Natural killer cell (primary cell): ENCODE measurements at regions not wholly inside any gene's neighbourhood (a gene's known extent, or its start where the extent isn't known, plus 50 kb on each side); places are given as distances from the start of the nearest gene placed in this dataset.

Experiments
- ATAC-seq, 3 donors: fragments of 150-1000 bp in 2 of 3; fragments of 200-7000 bp in 1 of 3; cut with Tn5 transposase; 1 replicate in 1 of 3; 2 replicates in 2 of 3; pipeline ENCODE4 v1.10.0; 2021; ENCODE audit warnings: mild to moderate bottlenecking in 2 of 3, moderate library complexity in 2 of 3
- DNase-seq, 2 donors: peaks; one replicate each; pipeline versions ENCODE4 v3.0.0 to v3.0.0-alpha.2; 2013 to 2021; ENCODE audit warnings: mixed read lengths in 1 of 2
- H3K27ac ChIP-seq: one replicate; pipeline ENCODE4 v1.5.1; 2013; ENCODE audit warnings: mild to moderate bottlenecking, low read length
- H3K27me3 ChIP-seq: one replicate; pipeline ENCODE4 v1.6.1; 2013; ENCODE audit warnings: low read length; ENCODE audit not compliant: control insufficient read depth, insufficient read depth
- H3K36me3 ChIP-seq: one replicate; pipeline ENCODE4 v1.6.1; 2013; ENCODE audit warnings: low read length; ENCODE audit not compliant: control insufficient read depth, insufficient read depth
- H3K4me1 ChIP-seq: one replicate; pipeline ENCODE4 v1.6.1; 2013; ENCODE audit warnings: low read length; ENCODE audit not compliant: control insufficient read depth, insufficient read depth
- H3K4me3 ChIP-seq: one replicate; pipeline ENCODE4 v1.5.1; 2013; ENCODE audit warnings: low read length
- H3K9me3 ChIP-seq: one replicate; pipeline ENCODE4 v1.6.1; 2013; ENCODE audit warnings: low read length; ENCODE audit not compliant: control insufficient read depth, insufficient read depth
- H3K27ac Mint-ChIP-seq, 2 donors: one replicate each; pipeline ENCODE4 v1.8.0; 2022; ENCODE audit warnings: mild to moderate bottlenecking in 2 of 2, mixed read lengths in 2 of 2, moderate library complexity in 1 of 2
- H3K27me3 Mint-ChIP-seq, 2 donors: one replicate each; pipeline ENCODE4 v1.8.0; 2022; ENCODE audit warnings: low read depth in 2 of 2, mixed read lengths in 2 of 2
- H3K36me3 Mint-ChIP-seq: one replicate; pipeline ENCODE4 v1.8.0; 2022; ENCODE audit warnings: mixed read lengths
- H3K4me1 Mint-ChIP-seq, 2 donors: one replicate each; pipeline ENCODE4 v1.8.0; 2022; ENCODE audit warnings: mixed read lengths in 2 of 2
- H3K4me3 Mint-ChIP-seq: one replicate; pipeline ENCODE4 v1.8.0; 2022; ENCODE audit warnings: mild to moderate bottlenecking, moderate library complexity, mixed read lengths
- H3K9me3 Mint-ChIP-seq, 2 donors: one replicate each; pipeline ENCODE4 v1.8.0; 2022; ENCODE audit warnings: mixed read lengths in 2 of 2
- WGBS: methylation state at CpG from one replicate; pipeline ENCODE4 v1.1.7; 2013; ENCODE audit warnings: missing lambda C conversion rate; ENCODE audit not compliant: insufficient coverage; 5-methylcytosine and 5-hydroxymethylcytosine counted together
- intact Hi-C: fragments of 100-400 bp; cut with micrococcal nuclease; formaldehyde crosslinking; loops from one replicate; pipeline ENCODE4 v1.14.2; 2022
- TF ChIP-seq, protein P1 (sequence below): fragments of 200-600 bp; IDR thresholded peaks from one replicate; pipeline ENCODE4 v1.8.0; 2022; ENCODE audit warnings: antibody characterized with exemption

DNA sequence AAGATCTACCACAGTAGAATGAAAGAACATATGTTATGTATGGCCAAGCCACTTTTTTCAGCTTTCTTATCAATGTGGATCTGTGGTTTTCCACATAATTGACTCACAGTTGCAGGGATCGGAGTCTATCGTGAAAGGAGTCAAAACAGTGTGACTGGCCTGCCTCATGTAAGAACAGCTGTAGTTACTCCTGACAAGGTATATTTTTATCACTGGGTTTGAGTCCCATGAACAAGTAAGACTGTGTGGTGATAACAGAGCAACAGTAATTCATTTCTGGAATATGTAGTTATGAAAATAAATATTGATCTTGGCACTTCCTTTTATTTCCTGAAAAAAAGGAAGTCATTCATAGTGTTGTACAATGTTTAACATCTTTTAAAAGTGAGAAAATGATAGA lies 416.6 kb downstream of the KLF12 start:
- Mint-ChIP-seq H3K4me1 (peaks cover 68 to 70% of the 10 kb centered on the region in 2 donors), H3K4me3 (no peak overlapping the region), H3K9me3 (no peaks in the 10 kb centered on the region), H3K27me3 (no peaks in the 10 kb centered on the region), H3K36me3 (peaks cover 16% of the 10 kb centered on the region), H3K27ac (peak overlapping the region; percentile 85 to 97)
- H3K27me3 ChIP-seq, result no peaks in the 10 kb centered on the region
- 18% methylated on average over 2 of the region's 2 CpGs for WGBS
- peaks cover 24% of the 10 kb centered on the region for H3K4me1 ChIP-seq
- DNase-seq (peak in 1 of 2 donors; percentile 54), ATAC-seq (no peak)
- peak overlapping the region; percentile 53 for H3K27ac ChIP-seq
- H3K36me3 ChIP-seq, result peaks cover 16% of the 10 kb centered on the region
- TF ChIP-seq, protein P1, sequence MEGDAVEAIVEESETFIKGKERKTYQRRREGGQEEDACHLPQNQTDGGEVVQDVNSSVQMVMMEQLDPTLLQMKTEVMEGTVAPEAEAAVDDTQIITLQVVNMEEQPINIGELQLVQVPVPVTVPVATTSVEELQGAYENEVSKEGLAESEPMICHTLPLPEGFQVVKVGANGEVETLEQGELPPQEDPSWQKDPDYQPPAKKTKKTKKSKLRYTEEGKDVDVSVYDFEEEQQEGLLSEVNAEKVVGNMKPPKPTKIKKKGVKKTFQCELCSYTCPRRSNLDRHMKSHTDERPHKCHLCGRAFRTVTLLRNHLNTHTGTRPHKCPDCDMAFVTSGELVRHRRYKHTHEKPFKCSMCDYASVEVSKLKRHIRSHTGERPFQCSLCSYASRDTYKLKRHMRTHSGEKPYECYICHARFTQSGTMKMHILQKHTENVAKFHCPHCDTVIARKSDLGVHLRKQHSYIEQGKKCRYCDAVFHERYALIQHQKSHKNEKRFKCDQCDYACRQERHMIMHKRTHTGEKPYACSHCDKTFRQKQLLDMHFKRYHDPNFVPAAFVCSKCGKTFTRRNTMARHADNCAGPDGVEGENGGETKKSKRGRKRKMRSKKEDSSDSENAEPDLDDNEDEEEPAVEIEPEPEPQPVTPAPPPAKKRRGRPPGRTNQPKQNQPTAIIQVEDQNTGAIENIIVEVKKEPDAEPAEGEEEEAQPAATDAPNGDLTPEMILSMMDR, result no peak
- H3K4me3 ChIP-seq, result no peak overlapping the region
- intact Hi-C loops, result loop anchor here (5.0 kb wide), 1 partner anchor 50 kb away; no protein-coding TSS in a partner anchor
- H3K9me3 ChIP-seq, result no peaks in the 10 kb centered on the region

DNA sequence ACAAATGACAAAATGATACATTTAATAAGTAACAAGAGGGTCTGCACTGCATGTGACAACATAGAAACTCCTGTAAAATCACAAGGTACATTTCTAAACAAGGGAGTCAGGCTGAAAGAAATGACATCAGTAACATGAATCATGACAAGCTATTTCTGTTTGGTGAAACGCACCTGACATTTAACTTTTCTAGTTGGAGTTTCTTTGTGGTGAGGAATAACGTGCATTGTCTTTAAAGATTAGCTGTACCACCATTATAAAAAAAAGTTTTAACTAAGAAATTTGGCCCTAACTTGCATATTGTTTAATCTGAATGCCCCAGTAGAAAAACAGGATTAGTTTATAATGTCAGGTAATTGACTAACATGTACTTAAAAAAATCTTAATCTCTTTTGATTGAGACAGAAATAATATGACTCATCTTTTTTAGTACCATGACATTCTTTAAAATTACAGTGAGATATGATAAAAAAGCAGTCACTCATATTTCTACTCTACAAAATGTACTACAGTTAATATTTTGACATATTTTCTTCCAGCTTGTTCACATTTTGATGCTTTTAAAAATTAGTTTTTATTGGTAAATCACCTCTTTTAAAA lies 418.2 kb downstream of the KLF12 start:
- Histone ChIP-seq H3K27me3 (no peaks in the 10 kb centered on the region), H3K27ac (peak overlapping the region; percentile 86), H3K9me3 (no peaks in the 10 kb centered on the region), H3K4me3 (no peak overlapping the region), H3K4me1 (peaks cover 24% of the 10 kb centered on the region), H3K36me3 (peaks cover 26% of the 10 kb centered on the region)
- intact Hi-C loops, result loop anchor here (5.0 kb wide), 1 partner anchor 51 kb away; no protein-coding TSS in a partner anchor
- no peaks in the 10 kb centered on the region for H3K9me3 Mint-ChIP-seq
- H3K27me3 Mint-ChIP-seq, result no peaks in the 10 kb centered on the region
- WGBS, result no CpG with 5 or more reads among the region's 2 CpGs
- DNase-seq (peak in 1 of 2 donors; percentile 70), ATAC-seq (peak; percentile 46 to 57 (median 50))
- TF ChIP-seq, protein P1, result no peak
- H3K4me3 Mint-ChIP-seq, result peak overlapping the region; percentile 89
- H3K4me1 Mint-ChIP-seq, result peaks cover 60 to 61% of the 10 kb centered on the region in 2 donors
- H3K27ac Mint-ChIP-seq, result peak overlapping the region; percentile 94 to 97
- H3K36me3 Mint-ChIP-seq, result peaks cover 17% of the 10 kb centered on the region

DNA sequence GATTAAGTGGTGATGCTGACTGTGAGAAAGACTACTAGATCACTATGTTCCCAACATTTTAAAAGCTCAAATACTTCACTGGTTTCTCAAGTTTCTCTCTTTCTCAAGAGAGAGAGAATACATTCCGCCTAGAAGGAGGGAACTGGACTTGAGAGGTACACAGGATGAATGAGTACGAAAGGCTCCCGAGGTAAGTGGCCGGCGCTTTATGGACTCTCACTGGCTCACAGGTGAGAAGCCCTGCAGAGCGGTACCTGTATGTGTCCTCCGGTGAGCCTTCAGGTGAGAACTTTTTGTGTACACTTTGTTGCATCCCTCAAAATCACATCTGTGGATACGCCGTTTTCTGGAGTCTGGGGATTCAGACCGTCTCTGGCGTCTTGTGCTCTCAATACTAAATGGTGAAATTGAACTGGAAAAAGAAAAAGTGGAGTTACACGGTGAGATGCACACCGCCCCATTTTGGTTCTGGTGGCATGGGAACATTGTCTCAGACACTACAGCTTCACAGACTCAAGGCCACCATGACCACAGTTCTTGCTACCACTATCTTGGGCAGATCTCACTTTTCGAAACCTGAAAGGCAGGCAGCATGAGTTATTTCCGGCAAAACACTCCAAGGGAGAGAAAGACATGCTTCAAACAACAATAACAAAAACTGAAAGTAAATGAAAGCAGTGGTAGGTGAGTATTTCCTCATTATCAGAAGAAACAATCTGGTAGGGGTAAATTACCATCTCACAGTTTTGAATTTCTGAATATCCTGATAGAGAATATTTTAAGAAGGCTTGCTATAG lies 418.9 kb downstream of the KLF12 start:
- Mint-ChIP-seq H3K9me3 (no peaks in the 10 kb centered on the region), H3K36me3 (peaks cover 17% of the 10 kb centered on the region), H3K27ac (peak overlapping the region; percentile 94 to 97), H3K4me3 (peak overlapping the region; percentile 89), H3K27me3 (no peaks in the 10 kb centered on the region), H3K4me1 (peaks cover 53 to 55% of the 10 kb centered on the region in 2 donors)
- ATAC-seq, result peak; percentile 81 to 91 (median 89)
- no peaks in the 10 kb centered on the region for H3K9me3 ChIP-seq
- WGBS, result 59% methylated on average over 14 of the region's 15 CpGs
- H3K27ac ChIP-seq, result peak overlapping the region; percentile 86
- TF ChIP-seq, protein P1, result no peak
- peak; percentile 39 to 92 for DNase-seq
- H3K4me1 ChIP-seq, result peaks cover 24% of the 10 kb centered on the region
- intact Hi-C loops, result loop anchor here (5.0 kb wide), 1 partner anchor 52 kb away; no protein-coding TSS in a partner anchor
- no peaks in the 10 kb centered on the region for H3K27me3 ChIP-seq
- peaks cover 30% of the 10 kb centered on the region for H3K36me3 ChIP-seq
- H3K4me3 ChIP-seq, result no peak overlapping the region
